Pancreas (tissue), 10 donors: ENCODE measurements at regions not wholly inside any gene's neighbourhood (a gene's known extent, or its start where the extent isn't known, plus 50 kb on each side); places are given as distances from the start of the nearest gene placed in this dataset.

Experiments used
- ATAC-seq, 4 donors: fragments of 200-7000 bp; cut with Tn5 transposase; one replicate each; pipeline versions ENCODE4 v1.8.0 to v1.9.1; 2020; ENCODE audit warnings: mild to moderate bottlenecking in 4 of 4, moderate library complexity in 4 of 4
- DNase-seq, 6 donors: peaks; one replicate each; pipeline ENCODE4 v3.0.0-alpha.2; 2020
- FAIRE-seq: peaks from 2 replicates; lab custom pipeline; 2012; peaks lifted over from hg19 to GRCh38; lab: Jason Lieb, UNC
- H3K27ac ChIP-seq, 4 donors: fragments of 200-600 bp; sonication (generic); 1 replicate in 3 of 4; 2 replicates in 1 of 4; pipeline versions ENCODE4 v1.5.0 to v1.8.0; 2020
- H3K27me3 ChIP-seq, 4 donors: fragments of 200-600 bp; one replicate each; pipeline ENCODE4 v1.8.0; 2021
- H3K36me3 ChIP-seq, 3 donors: fragments of 200-600 bp; sonication (generic) in 1 of 3; one replicate each; pipeline versions ENCODE4 v1.5.0 to v1.8.0; 2020 to 2021
- H3K4me1 ChIP-seq, 3 donors: fragments of 200-600 bp; one replicate each; pipeline ENCODE4 v1.8.0; 2021
- H3K4me3 ChIP-seq, 4 donors: fragments of 200-600 bp; sonication (generic) in 2 of 4; one replicate each; pipeline versions ENCODE4 v1.5.0 to v1.8.0; 2020 to 2021
- H3K9me3 ChIP-seq, 4 donors: fragments of 200-600 bp; one replicate each; pipeline ENCODE4 v1.8.0; 2021
- CTCF ChIP-seq, 4 donors: fragments of 200-600 bp; sonication (generic) in 3 of 4; IDR thresholded peaks; one replicate each; pipeline versions ENCODE4 v1.5.0 to v1.8.0; 2021; ENCODE audit warnings: antibody characterized with exemption in 4 of 4
- WGBS, 2 donors: extraction: QIAGEN DNeasy Blood & Tissue Kit; methylation state at CpG; one replicate each; pipeline ENCODE4 v1.1.7; 2013; 5-methylcytosine and 5-hydroxymethylcytosine counted together
- intact Hi-C, 3 donors: fragments of 100-400 bp; cut with DNase I; formaldehyde crosslinking; loops; one replicate each; pipeline versions ENCODE4 v1.11.1 to v1.14.2; 2022
- donor health status: healthy with polysubstance abuse.
- donor health status: DM: no; HTN: no; CAD: no; lungs with moderate emphysema.
- donor health status: DM: no; HTN: no; CAD: no.
- donor health status: control.
- donor health status: control.
- donor health status: Bipolar disorder and iron deficiency.
- donor health status: DM: yes; HTN: yes; CAD: no.
- donor health status: DM: no; HTN: no; CAD: no.
- donor health status: DM: no; HTN: no; CAD: no.
- donor health status: DM: yes; HTN: yes; CAD: no.

GRCh38 chr1:214174508-214175199, 106.3 kb upstream of the SMYD2 start:
- Histone ChIP-seq H3K4me1 (peaks cover 0 to 8% (median 4%) of the 10 kb centered on the region in 3 donors), H3K27ac (no peak overlapping the region), H3K4me3 (no peak overlapping the region), H3K9me3 (no peaks in the 10 kb centered on the region), H3K36me3 (no peaks in the 10 kb centered on the region), H3K27me3 (no peaks in the 10 kb centered on the region)
- FAIRE-seq = no peak
- no peak for DNase-seq
- intact Hi-C loops = no loop called here
- peak in 3 of 4 donors; percentile 35 to 83 (median 62) for ATAC-seq
- TF ChIP-seq CTCF (IDR thresholded peaks at IDR 0.05) = no peak
- WGBS, 2 donors = 12 to 14% methylated on average over 2 of the region's 2 CpGs

- no peak for DNase-seq
- Histone ChIP-seq H3K27ac (no peak overlapping the region), H3K27me3 (no peaks in the 10 kb centered on the region), H3K9me3 (no peaks in the 10 kb centered on the region), H3K4me1 (peaks cover 0 to 8% (median 4%) of the 10 kb centered on the region in 3 donors), H3K36me3 (no peaks in the 10 kb centered on the region), H3K4me3 (no peak overlapping the region)
- intact Hi-C loops = no loop called here
- FAIRE-seq = no peak
- TF ChIP-seq CTCF (IDR thresholded peaks at IDR 0.05) = no peak
- whole genome bisulfite sequencing, 2 donors = 38 to 47% methylated on average over 2 of the region's 2 CpGs
- peak in 3 of 4 donors; percentile 37 to 70 (median 67) for ATAC-seq
Measured at GRCh38 chr1:214178102-214178501, 102.9 kb upstream of the SMYD2 start.

GRCh38 chr1:214184992-214185391, 96.0 kb upstream of the SMYD2 start:
- Histone ChIP-seq H3K4me3 (no peak overlapping the region), H3K36me3 (no peaks in the 10 kb centered on the region), H3K27me3 (peaks cover 0 to 23% (median 0%) of the 10 kb centered on the region in 4 donors), H3K27ac (no peak overlapping the region), H3K9me3 (no peaks in the 10 kb centered on the region), H3K4me1 (no peaks in the 10 kb centered on the region)
- intact Hi-C loops = no loop called here
- DNase-seq = no peak
- no peak for ATAC-seq
- 65 to 76% methylated on average over 2 of the region's 2 CpGs for WGBS, 2 donors
- no peak for TF ChIP-seq CTCF (IDR thresholded peaks at IDR 0.05)
- FAIRE-seq = no peak

GRCh38 chr1:214186103-214186824, 94.7 kb upstream of the SMYD2 start:
- ATAC-seq (no peak), DNase-seq (no peak), FAIRE-seq (no peak)
- no peak overlapping the region for H3K4me3 ChIP-seq
- no peak for TF ChIP-seq CTCF (IDR thresholded peaks at IDR 0.05)
- no peaks in the 10 kb centered on the region for H3K4me1 ChIP-seq
- 65 to 69% methylated on average over 4 of the region's 4 CpGs for WGBS, 2 donors
- peaks cover 0 to 23% (median 0%) of the 10 kb centered on the region in 4 donors for H3K27me3 ChIP-seq
- intact Hi-C loops = no loop called here
- no peak overlapping the region for H3K27ac ChIP-seq
- H3K9me3 ChIP-seq = no peaks in the 10 kb centered on the region
- no peaks in the 10 kb centered on the region for H3K36me3 ChIP-seq
